HG03139 (cell line): ENCODE measurements at regions not wholly inside any gene's neighbourhood (a gene's known extent, or its start where the extent isn't known, plus 50 kb on each side); places are given as distances from the start of the nearest gene placed in this dataset.

Source experiments
- ATAC-seq: cut with Tn5 transposase; IDR thresholded peaks from one replicate; pipeline ENCODE4 v1.9.1; 2021; ENCODE audit not compliant: unreplicated experiment

GRCh38 chr5:15027764-15028163 is 156.2 kb upstream of the ANKH start:
- ATAC-seq: no peak

- no peak for ATAC-seq
Measured at GRCh38 chr5:15026944-15027343, 155.4 kb upstream of the ANKH start.

DNA sequence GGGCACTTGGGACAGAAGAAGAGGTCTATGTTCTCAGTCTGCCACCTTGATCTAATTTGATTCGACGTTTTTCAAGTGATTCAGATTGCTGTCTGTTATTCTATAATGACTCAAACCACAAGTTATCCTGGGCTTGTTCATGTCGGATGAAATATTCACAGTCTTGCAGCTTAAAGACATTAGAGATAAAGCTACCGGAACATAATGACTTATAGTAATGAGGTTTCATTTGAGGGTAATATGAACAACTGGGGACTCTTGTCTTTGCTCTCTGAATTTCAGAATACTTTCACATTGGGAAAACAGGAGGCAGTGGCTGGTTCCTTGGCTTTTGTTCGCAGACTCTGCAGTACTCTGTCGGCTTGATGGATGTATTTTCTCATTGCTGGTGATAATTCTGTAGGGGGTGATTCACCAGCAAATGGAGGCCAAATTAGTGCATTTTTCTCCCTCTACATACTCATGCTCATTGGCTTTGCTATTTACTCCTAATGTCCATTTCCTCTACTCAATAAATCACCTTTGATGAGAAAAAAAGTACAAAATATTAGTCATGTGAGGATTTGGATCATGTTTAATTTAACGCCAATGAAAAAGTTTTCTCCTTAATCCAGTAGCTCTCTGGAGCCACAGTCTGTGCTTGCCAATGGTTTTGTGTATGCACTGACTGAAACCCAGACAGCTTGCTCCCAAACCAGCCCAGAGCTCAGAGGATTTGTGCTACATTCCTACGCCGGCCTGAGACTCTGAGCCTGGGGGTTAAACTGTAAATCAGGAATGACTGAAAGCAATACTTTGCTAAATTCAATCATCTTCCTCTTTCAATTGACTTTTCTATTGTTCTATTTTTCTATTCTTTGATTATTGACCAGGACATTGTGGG is 154.7 kb upstream of the ANKH start:
- ATAC-seq: no peak

- no peak for ATAC-seq
Measured at GRCh38 chr5:15023846-15024245, 152.3 kb upstream of the ANKH start.

GRCh38 chr5:15023266-15023665 is 151.7 kb upstream of the ANKH start:
- no peak for ATAC-seq

- no peak for ATAC-seq
Measured at GRCh38 chr5:15021266-15022046, 149.9 kb upstream of the ANKH start.

- no peak for ATAC-seq
Measured at GRCh38 chr5:15020736-15021135, 149.2 kb upstream of the ANKH start.

- ATAC-seq: no peak
Measured at GRCh38 chr5:15014809-15015208, 143.2 kb upstream of the ANKH start.

DNA sequence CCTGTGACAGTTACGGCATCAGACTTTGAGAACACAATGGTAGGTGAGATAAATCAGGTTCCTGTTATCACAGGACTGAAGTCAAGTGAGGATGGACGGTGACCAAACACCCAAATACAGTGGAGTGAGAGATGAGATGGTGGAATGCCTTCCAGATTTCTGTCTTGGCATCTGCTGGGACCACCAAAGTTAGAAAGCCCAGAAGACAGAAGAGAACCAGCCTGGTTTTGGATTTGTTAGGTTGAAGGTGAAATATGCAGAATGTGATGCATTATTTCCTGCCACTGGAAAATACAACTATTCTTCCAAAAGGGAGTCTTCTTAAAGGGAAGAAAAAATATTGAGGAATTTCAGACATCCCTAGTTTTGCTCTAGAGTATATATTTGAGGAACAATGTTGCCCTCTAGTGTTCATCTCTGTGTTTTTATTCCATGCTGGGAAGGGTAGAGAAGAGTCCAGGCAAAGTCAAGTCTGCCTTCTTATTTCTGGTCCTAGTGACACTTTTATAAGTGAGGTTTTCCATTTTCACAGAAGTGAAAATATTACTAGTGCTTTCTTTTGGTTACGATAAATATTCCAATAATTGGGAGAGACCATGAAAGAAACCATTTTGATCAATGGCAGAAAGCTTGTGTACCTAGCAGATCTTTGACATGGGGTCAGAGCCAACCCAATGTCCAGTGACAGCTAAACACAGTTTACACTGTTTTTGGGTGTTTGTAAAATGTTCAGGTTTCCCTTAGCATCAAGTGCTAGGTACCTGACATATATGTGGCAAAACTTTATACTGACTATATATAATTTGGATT is 142.3 kb upstream of the ANKH start:
- peak; percentile 80 for ATAC-seq

GRCh38 chr5:15012061-15012460 is 140.5 kb upstream of the ANKH start:
- no peak for ATAC-seq

DNA sequence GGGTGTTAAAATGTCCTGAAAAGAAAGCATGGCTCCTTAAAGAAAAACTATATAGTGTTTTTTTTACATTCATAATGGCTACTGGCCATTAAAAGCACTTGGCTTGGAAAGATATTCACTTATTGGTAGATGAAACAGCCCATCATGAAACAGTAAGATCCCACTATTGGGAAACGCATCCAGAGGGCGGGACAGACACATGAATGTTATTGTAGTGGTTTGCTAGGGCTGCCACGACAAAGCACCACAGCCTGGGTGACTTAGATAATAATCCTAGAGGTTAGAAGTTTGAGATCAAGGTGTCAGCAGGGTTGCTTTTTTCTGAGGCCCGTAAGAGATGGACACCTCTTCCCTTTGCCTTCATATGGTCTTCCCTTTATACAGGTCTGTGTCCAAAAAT is 139.4 kb upstream of the ANKH start:
- ATAC-seq: no peak

DNA sequence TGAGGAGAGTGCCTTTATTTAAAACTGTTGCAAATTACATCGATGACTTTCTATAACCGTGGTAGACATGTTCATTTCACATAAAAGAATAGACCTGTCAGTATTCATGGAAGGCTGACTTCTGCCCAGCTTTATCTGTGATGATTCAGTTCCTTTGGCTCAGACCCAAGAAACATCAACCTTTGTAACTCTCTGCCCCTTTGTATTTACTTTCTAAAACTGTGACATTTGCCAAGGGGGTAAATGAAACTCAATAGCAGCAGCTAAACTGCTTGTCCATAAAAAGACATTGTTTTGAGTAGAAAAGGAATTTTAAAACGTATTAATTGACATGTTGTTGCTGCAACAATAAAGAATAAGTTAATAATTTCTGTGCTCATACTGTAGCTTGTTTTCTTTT is 137.8 kb upstream of the ANKH start:
- no peak for ATAC-seq

DNA sequence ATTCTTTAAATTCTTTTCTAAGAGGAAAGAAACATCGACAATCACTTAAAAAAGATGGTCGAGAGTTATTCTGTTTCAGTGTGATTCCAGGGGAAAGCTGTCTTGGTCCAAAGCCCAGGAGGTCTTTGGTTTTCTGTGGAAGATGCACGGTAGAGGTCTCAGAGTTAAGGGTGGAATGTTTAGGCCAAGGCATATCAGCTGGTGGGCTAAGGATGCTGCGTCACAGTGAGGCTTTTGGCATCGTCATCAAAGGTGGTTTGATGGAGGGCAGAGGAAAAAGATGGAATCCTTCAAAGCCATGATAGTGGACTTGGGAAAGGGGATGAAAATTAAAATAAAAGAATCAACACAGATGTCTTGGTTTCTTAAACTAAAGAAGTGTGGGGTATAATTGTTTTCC is 137.3 kb upstream of the ANKH start:
- no peak for ATAC-seq

DNA sequence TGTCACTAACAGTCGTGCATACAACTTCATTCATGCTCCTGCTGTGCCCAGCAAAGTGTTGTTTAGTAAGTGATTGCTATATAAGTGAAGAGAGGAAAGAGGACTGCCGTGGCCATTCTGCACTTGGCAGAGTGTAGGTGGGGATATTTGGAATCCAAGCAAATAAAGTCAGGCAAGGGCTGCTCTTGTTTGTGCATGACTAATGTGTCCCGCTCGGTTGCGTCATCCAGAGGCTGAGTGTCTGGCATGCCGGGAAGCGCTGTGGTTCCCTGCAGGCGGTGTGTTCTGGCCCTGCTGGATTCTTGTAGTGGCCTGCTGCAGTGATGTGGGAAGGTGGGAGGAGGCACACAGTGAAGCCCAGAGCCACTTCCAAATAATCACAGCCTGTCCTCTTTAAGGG is 136.9 kb upstream of the ANKH start:
- ATAC-seq: no peak

DNA sequence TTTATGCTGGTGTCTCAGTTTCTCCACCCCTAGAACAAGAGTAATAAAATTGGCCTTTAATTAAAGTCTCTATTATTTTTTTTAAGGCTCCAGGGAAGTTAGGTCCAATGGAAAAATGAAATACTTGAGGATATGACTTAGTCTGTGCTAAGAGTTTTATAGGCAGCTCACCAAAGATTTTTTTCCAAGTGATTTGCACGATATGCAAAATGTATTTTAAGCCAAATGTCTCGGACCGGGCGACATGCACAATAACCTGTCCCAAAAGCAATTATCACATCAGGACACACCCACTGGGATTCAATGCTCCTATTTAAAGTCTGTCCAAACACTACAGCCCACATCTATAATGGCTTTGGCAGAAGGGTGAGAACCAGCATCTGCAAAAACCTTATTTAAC is 136.1 kb upstream of the ANKH start:
- no peak for ATAC-seq

DNA sequence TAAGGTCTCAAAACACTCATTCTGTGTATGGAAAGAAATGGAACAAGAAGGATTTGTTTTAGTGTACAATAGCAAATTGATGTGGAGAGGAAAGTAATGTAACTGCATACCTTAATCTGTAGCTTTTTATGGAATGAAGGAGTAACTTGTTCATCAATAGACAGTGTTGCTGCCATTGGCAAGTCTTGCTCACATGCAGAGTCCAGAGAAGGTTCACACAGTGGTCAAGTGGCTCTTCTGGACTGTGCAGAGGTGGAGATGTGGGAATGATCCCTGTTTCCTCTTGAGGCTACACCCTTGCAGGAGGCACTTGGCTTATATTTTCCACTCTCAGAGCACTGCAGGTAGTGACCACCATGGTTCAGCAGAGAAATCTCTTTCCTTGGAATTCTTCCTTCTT is 132.9 kb upstream of the ANKH start:
- ATAC-seq: no peak

- ATAC-seq: peak; percentile 85
Measured at GRCh38 chr5:15003511-15003920, 131.9 kb upstream of the ANKH start.

DNA sequence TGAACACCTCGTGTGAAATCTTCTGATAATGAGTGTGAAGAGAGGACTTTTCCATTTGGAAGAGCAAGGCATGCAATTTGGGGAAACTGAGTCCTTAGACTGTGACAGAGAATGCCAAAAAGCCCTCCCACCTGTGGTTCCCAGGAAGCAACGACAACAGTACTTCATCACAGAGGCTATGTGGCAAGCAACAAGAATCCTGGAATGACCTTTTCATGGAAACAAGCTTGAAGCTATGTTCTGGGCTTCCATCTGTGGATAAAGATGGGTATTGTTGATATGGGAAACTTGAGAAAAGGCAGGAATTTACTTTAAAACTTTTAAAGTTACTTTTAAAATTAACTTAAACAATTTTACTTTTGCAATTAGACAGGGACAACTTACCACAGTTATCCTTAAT is 131.2 kb upstream of the ANKH start:
- ATAC-seq: no peak

GRCh38 chr5:15002173-15002572 is 130.6 kb upstream of the ANKH start:
- ATAC-seq: no peak

DNA sequence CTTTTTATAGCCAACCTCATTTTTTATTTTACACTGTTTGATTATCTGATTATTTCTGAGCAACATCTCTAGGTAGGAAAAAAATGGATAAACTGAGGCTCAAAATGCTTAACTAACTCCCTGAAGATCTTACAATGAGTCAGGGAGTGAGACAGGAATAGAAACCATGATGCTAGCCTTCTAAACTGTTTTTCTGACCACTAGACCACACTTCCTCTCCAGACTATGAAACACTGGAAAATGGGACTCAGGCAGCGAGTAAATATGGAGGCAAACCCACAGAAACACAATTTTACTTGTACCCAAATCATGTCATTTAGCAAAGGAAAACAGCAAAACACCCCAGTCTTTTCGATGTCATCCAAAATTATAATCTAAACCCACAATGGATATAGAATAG is 129.9 kb upstream of the ANKH start:
- ATAC-seq: no peak

- no peak for ATAC-seq
Measured at GRCh38 chr5:14998491-14998890, 126.9 kb upstream of the ANKH start.
